ENCODE measurements at regions not wholly inside any gene's neighbourhood (a gene's known extent, or its start where the extent isn't known, plus 50 kb on each side); places are given as distances from the start of the nearest gene placed in this dataset.
"Not testable (repeated sequence)": the region's sequence is repeated elsewhere in the genome, so short reads cannot be mapped to it uniquely, and the experiment has no call there.

DNA sequence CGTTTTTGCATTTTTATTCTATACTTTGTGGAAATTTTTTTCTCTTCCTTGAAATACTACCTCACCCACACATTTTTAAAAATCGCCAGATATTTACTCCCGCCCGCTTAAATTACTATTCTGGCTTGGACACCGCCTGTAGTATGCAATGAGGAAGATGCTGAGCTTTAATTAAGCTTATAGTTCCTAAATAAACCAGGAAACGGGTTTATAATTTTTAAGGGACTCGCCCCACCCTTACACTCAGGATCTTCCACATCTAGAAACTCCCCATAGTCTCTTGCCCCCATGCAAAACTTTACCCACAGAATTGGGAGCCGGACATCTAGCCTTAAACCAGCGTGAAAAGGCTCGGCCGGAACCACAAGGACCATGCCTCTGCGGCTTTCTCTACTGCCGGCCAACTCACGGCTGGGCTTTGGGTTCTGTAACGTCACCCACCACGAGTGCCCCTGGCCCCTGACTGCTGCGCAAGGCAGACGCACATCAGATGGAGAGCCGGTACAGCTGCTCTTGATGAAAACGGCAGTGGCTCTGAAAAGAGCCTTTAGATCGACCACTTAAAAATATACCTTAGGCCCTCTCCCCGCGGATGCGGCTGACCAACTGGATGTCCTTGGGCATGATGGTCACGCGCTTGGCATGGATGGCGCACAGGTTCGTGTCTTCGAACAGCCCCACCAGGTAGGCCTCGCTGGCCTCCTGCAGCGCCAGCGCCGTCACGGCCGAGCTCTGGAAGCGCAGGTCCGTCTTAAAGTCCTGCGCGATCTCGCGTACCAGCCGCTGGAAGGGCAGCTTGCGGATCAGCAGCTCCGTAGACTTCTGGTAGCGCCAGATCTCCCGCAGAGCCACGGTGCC is 66.3 kb downstream of the FAM72B start:
- H3K9me3 ChIP-seq (ENCODE audit: insufficient read depth, low read length); H3K36me3 ChIP-seq (replicated peaks; ENCODE audit: low read depth, low read length); H3K9ac ChIP-seq (ENCODE audit: low read length); H4K20me1 ChIP-seq (ENCODE audit: insufficient read depth, low read length); H3K4me1 ChIP-seq (ENCODE audit: low read length); H3K27me3 ChIP-seq (ENCODE audit: low read depth, low read length); H3K79me2 ChIP-seq (ENCODE audit: low read length); H3K27ac ChIP-seq (ENCODE audit: low read length); H2AFZ ChIP-seq (ENCODE audit: low read depth, low read length): not testable (repeated sequence)
- Histone ChIP-seq H3K4me2 (ENCODE audit: low read length) (peak overlapping the region; percentile 45), H3K4me3 (ENCODE audit: low read length) (peak overlapping the region; percentile 65)
